ENCODE measurements at regions not wholly inside any gene's neighbourhood (a gene's known extent, or its start where the extent isn't known, plus 50 kb on each side); places are given as distances from the start of the nearest gene placed in this dataset.
"Not testable (repeated sequence)": the region's sequence is repeated elsewhere in the genome, so short reads cannot be mapped to it uniquely, and the experiment has no call there.

GRCh38 chr2:89944267-89944666 lies 1252.8 kb downstream of the RPIA start:
- TF ChIP-seq CTCF (IDR thresholded peaks at IDR 0.05) = 0 out of 2 replicates have a peak, but pooled peaks have one; percentile 6
- not testable (repeated sequence) for TF ChIP-seq POLR2AphosphoS5 (IDR thresholded peaks at IDR 0.05; ENCODE audit: low read depth, low read length)

Data from Panc1 (cell line).